ENCODE measurements at regions not wholly inside any gene's neighbourhood (a gene's known extent, or its start where the extent isn't known, plus 50 kb on each side); places are given as distances from the start of the nearest gene placed in this dataset.

DNA sequence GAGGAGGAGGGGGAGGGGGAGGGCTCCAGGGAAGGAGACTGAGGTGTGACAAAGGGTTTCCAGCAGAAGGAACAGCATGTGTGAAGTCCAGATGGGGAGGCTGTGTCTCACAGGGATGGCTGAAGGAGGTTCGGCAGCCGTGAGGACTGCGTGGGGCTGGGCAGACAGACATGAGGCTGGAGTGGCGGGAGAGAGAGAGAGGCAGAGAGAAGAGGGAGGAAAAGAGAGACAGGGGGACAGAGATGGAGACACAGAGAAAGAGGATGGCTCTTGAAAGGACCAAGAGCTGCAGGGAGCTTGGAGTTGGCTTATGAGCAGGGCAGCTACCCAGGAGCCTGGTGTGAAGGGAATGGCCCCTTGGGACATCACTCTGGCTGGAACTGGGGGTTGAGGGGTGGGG, 138.9 kb upstream of the ASB18 start:
- TF ChIP-seq, protein P1, sequence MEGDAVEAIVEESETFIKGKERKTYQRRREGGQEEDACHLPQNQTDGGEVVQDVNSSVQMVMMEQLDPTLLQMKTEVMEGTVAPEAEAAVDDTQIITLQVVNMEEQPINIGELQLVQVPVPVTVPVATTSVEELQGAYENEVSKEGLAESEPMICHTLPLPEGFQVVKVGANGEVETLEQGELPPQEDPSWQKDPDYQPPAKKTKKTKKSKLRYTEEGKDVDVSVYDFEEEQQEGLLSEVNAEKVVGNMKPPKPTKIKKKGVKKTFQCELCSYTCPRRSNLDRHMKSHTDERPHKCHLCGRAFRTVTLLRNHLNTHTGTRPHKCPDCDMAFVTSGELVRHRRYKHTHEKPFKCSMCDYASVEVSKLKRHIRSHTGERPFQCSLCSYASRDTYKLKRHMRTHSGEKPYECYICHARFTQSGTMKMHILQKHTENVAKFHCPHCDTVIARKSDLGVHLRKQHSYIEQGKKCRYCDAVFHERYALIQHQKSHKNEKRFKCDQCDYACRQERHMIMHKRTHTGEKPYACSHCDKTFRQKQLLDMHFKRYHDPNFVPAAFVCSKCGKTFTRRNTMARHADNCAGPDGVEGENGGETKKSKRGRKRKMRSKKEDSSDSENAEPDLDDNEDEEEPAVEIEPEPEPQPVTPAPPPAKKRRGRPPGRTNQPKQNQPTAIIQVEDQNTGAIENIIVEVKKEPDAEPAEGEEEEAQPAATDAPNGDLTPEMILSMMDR (IDR thresholded peaks at IDR 0.05 in 2 of 3, conservative IDR thresholded peaks at IDR 0.05 in 1 of 3; ENCODE audit: borderline replicate concordance in 1 of 3, insufficient read depth in 1 of 3, low read depth in 2 of 3, low read length in 2 of 3): no peak
- TF ChIP-seq JUND (IDR thresholded peaks at IDR 0.05): no peak
- TF ChIP-seq, protein P2, sequence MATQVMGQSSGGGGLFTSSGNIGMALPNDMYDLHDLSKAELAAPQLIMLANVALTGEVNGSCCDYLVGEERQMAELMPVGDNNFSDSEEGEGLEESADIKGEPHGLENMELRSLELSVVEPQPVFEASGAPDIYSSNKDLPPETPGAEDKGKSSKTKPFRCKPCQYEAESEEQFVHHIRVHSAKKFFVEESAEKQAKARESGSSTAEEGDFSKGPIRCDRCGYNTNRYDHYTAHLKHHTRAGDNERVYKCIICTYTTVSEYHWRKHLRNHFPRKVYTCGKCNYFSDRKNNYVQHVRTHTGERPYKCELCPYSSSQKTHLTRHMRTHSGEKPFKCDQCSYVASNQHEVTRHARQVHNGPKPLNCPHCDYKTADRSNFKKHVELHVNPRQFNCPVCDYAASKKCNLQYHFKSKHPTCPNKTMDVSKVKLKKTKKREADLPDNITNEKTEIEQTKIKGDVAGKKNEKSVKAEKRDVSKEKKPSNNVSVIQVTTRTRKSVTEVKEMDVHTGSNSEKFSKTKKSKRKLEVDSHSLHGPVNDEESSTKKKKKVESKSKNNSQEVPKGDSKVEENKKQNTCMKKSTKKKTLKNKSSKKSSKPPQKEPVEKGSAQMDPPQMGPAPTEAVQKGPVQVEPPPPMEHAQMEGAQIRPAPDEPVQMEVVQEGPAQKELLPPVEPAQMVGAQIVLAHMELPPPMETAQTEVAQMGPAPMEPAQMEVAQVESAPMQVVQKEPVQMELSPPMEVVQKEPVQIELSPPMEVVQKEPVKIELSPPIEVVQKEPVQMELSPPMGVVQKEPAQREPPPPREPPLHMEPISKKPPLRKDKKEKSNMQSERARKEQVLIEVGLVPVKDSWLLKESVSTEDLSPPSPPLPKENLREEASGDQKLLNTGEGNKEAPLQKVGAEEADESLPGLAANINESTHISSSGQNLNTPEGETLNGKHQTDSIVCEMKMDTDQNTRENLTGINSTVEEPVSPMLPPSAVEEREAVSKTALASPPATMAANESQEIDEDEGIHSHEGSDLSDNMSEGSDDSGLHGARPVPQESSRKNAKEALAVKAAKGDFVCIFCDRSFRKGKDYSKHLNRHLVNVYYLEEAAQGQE (IDR thresholded peaks at IDR 0.05; ENCODE audit: low read depth): no peak
